Activated CD8-positive, alpha-beta memory T cell treated with anti-CD3 and anti-CD28 coated beads for 24 hours (primary cell): ENCODE measurements at regions not wholly inside any gene's neighbourhood (a gene's known extent, or its start where the extent isn't known, plus 50 kb on each side); places are given as distances from the start of the nearest gene placed in this dataset.
"Not testable (repeated sequence)": the region's sequence is repeated elsewhere in the genome, so short reads cannot be mapped to it uniquely, and the experiment has no call there.

Source experiments
- DNase-seq: peaks from one replicate; pipeline ENCODE4 v3.0.0-alpha.2; 2020

GRCh38 chr3:150238995-150239619, 169.0 kb upstream of the TSC22D2 start:
- DNase-seq: no peak

- no peak for DNase-seq
Measured at GRCh38 chr3:150238048-150238802, 169.9 kb upstream of the TSC22D2 start.

GRCh38 chr3:150237490-150237889, 170.6 kb upstream of the TSC22D2 start:
- DNase-seq: no peak

- DNase-seq: no peak
Measured at GRCh38 chr3:150236316-150237082, 171.6 kb upstream of the TSC22D2 start.

- DNase-seq: no peak
Measured at GRCh38 chr3:150235799-150236198, 172.3 kb upstream of the TSC22D2 start.

GRCh38 chr3:150232992-150233451, 175.1 kb upstream of the TSC22D2 start:
- no peak for DNase-seq

GRCh38 chr3:150230037-150230436, 178.1 kb upstream of the TSC22D2 start:
- no peak for DNase-seq

GRCh38 chr3:150228626-150229025, 179.5 kb upstream of the TSC22D2 start:
- DNase-seq: not testable (repeated sequence)

GRCh38 chr3:150227839-150228238, 180.3 kb upstream of the TSC22D2 start:
- DNase-seq: peak; percentile 63

GRCh38 chr3:150225986-150226385, 182.1 kb upstream of the TSC22D2 start:
- DNase-seq: no peak

- DNase-seq: no peak
Measured at GRCh38 chr3:150223558-150223957, 184.5 kb upstream of the TSC22D2 start.

- no peak for DNase-seq
Measured at GRCh38 chr3:150222691-150223489, 185.2 kb upstream of the TSC22D2 start.

- DNase-seq: no peak
Measured at GRCh38 chr3:150221904-150222523, 186.1 kb upstream of the TSC22D2 start.

- DNase-seq: no peak
Measured at GRCh38 chr3:150220799-150221198, 187.3 kb upstream of the TSC22D2 start.

GRCh38 chr3:150220041-150220440, 188.1 kb upstream of the TSC22D2 start:
- DNase-seq: no peak

GRCh38 chr3:150218841-150219240, 189.3 kb upstream of the TSC22D2 start:
- no peak for DNase-seq

- no peak for DNase-seq
Measured at GRCh38 chr3:150218236-150218635, 189.9 kb upstream of the TSC22D2 start.

GRCh38 chr3:150217691-150218090, 190.4 kb upstream of the TSC22D2 start:
- no peak for DNase-seq

GRCh38 chr3:150216866-150217600, 191.1 kb upstream of the TSC22D2 start:
- DNase-seq: no peak

- no peak for DNase-seq
Measured at GRCh38 chr3:150216041-150216811, 191.9 kb upstream of the TSC22D2 start.

GRCh38 chr3:150215616-150216015, 192.5 kb upstream of the TSC22D2 start:
- DNase-seq: no peak
